Body of pancreas (tissue), 4 donors: ENCODE measurements at regions not wholly inside any gene's neighbourhood (a gene's known extent, or its start where the extent isn't known, plus 50 kb on each side); places are given as distances from the start of the nearest gene placed in this dataset.
A peak's percentile ranks its signal among the peaks of the same experiment; 100 is the strongest.

ENCODE experiments used
- ATAC-seq: fragments of 150-250 bp; one replicate; pipeline ENCODE4 v1.9.1; 2016
- DNase-seq, 4 donors: peaks; one replicate each; pipeline ENCODE4 v3.0.0-alpha.2; 2019
- H3K27ac ChIP-seq, 4 donors: fragments of 200-600 bp; sonication (generic); 1 replicate in 3 of 4; 2 replicates in 1 of 4; pipeline versions ENCODE4 v1.5.1 to v1.6.1; 2016 to 2019; ENCODE audit warnings: mild to moderate bottlenecking in 1 of 4, mixed read lengths in 1 of 4, moderate library complexity in 1 of 4
- H3K27me3 ChIP-seq, 2 donors: fragments of 200-600 bp; sonication (generic); one replicate each; pipeline ENCODE4 v1.6.0; 2016; ENCODE audit warnings: mild to moderate bottlenecking in 1 of 2
- H3K36me3 ChIP-seq, 2 donors: fragments of 200-600 bp; sonication (generic); replicated peaks in 1 of 2; 2 replicates each; pipeline ENCODE4 v1.5.1; 2016; ENCODE audit warnings: low read depth in 2 of 2; ENCODE audit not compliant: insufficient read depth in 1 of 2
- H3K4me1 ChIP-seq: fragments of 200-600 bp; sonication (generic); one replicate; pipeline ENCODE4 v1.6.0; 2016
- H3K4me3 ChIP-seq, 2 donors: fragments of 200-600 bp; sonication (generic); 1 replicate in 1 of 2; 2 replicates in 1 of 2; pipeline ENCODE4 v1.5.1; 2016 to 2019
- H3K9me3 ChIP-seq, 3 donors: fragments of 200-600 bp; sonication (generic); 1 replicate in 2 of 3; 2 replicates in 1 of 3; pipeline ENCODE4 v1.5.1; 2016
- CTCF ChIP-seq, 7 experiments: fragments of 450-650 bp in 4 of 7; fragments of 200-600 bp in 3 of 7; sonication (generic) in 3 of 7; IDR thresholded peaks; one replicate each; pipeline ENCODE4 v1.5.1; 2016 to 2019; ENCODE audit warnings: antibody characterized with exemption in 7 of 7
- POLR2A ChIP-seq, 3 donors: fragments of 450-650 bp; IDR thresholded peaks; one replicate each; pipeline ENCODE4 v1.6.1; 2016; ENCODE audit warnings: antibody characterized with exemption in 3 of 3, mild to moderate bottlenecking in 2 of 3
- WGBS, 2 donors: methylation state at CpG; one replicate each; pipeline ENCODE4 v1.1.5; 2017; 5-methylcytosine and 5-hydroxymethylcytosine counted together
- intact Hi-C: fragments of 100-400 bp; cut with DNase I; formaldehyde crosslinking; loops from one replicate; pipeline ENCODE4 v1.15.1; 2023

GRCh38 chr1:175889848-175890247 is 146.5 kb upstream of the TNR start:
- WGBS, 2 donors: 95 to 97% methylated on average over 2 of the region's 2 CpGs
- Histone ChIP-seq H3K27ac (no peak overlapping the region), H3K27me3 (no peaks in the 10 kb centered on the region), H3K36me3 (no peaks in the 10 kb centered on the region), H3K4me1 (no peaks in the 10 kb centered on the region), H3K4me3 (no peak overlapping the region), H3K9me3 (no peaks in the 10 kb centered on the region)
- TF ChIP-seq POLR2A (IDR thresholded peaks at IDR 0.05) (no peak), CTCF (IDR thresholded peaks at IDR 0.05) (no peak)
- no peak for DNase-seq
- intact Hi-C loops: loop anchor here (10.0 kb wide), 1 partner anchor 515 kb away; no protein-coding TSS in a partner anchor
- ATAC-seq: no peak

- ATAC-seq (no peak), DNase-seq (no peak)
- no peak overlapping the region for H3K4me3 ChIP-seq
- intact Hi-C loops: loop anchor here (10.0 kb wide), 1 partner anchor 514 kb away; no protein-coding TSS in a partner anchor
- no peaks in the 10 kb centered on the region for H3K27me3 ChIP-seq
- H3K27ac ChIP-seq: no peak overlapping the region
- no peaks in the 10 kb centered on the region for H3K4me1 ChIP-seq
- no peaks in the 10 kb centered on the region for H3K9me3 ChIP-seq
- TF ChIP-seq POLR2A (IDR thresholded peaks at IDR 0.05): no peak
- no peak for TF ChIP-seq CTCF (IDR thresholded peaks at IDR 0.05)
- 88% methylated on average over 2 of the region's 2 CpGs; no CpG with 5 or more reads in 1 of the 2 donors for WGBS, 2 donors
- no peaks in the 10 kb centered on the region for H3K36me3 ChIP-seq
These were observed 145.6 kb upstream of the TNR start for GRCh38 chr1:175888996-175889395.

GRCh38 chr1:175887981-175888428 is 144.6 kb upstream of the TNR start:
- DNase-seq (peak; percentile 61 to 70 (median 64)), ATAC-seq (peak; percentile 77)
- intact Hi-C loops: loop anchor here (10.0 kb wide), 1 partner anchor 513 kb away; no protein-coding TSS in a partner anchor
- 38 to 40% methylated on average over 16 to 17 of the region's 17 CpGs for WGBS, 2 donors
- Histone ChIP-seq H3K27me3 (no peaks in the 10 kb centered on the region), H3K4me1 (no peaks in the 10 kb centered on the region), H3K36me3 (no peaks in the 10 kb centered on the region), H3K9me3 (no peaks in the 10 kb centered on the region), H3K4me3 (no peak overlapping the region), H3K27ac (no peak overlapping the region)
- TF ChIP-seq CTCF (IDR thresholded peaks at IDR 0.05) (peak; percentile 46 to 74 (median 68)), POLR2A (IDR thresholded peaks at IDR 0.05) (no peak)

- no peak overlapping the region for H3K27ac ChIP-seq
- no peak for TF ChIP-seq POLR2A (IDR thresholded peaks at IDR 0.05)
- no peak for TF ChIP-seq CTCF (IDR thresholded peaks at IDR 0.05)
- no peaks in the 10 kb centered on the region for H3K9me3 ChIP-seq
- no peak overlapping the region for H3K4me3 ChIP-seq
- H3K36me3 ChIP-seq: no peaks in the 10 kb centered on the region
- WGBS, 2 donors: 78% methylated on average over 20 of the region's 20 CpGs
- ATAC-seq: no peak
- intact Hi-C loops: loop anchor here (10.0 kb wide), 1 partner anchor 513 kb away; no protein-coding TSS in a partner anchor
- no peaks in the 10 kb centered on the region for H3K27me3 ChIP-seq
- no peaks in the 10 kb centered on the region for H3K4me1 ChIP-seq
- no peak for DNase-seq
These were observed 144.1 kb upstream of the TNR start for GRCh38 chr1:175887521-175887920.

- DNase-seq (no peak), ATAC-seq (no peak)
- Histone ChIP-seq H3K9me3 (no peaks in the 10 kb centered on the region), H3K36me3 (no peaks in the 10 kb centered on the region), H3K4me1 (no peaks in the 10 kb centered on the region), H3K27ac (no peak overlapping the region), H3K4me3 (no peak overlapping the region), H3K27me3 (no peaks in the 10 kb centered on the region)
- no peak for TF ChIP-seq POLR2A (IDR thresholded peaks at IDR 0.05)
- TF ChIP-seq CTCF (IDR thresholded peaks at IDR 0.05): no peak
- intact Hi-C loops: loop anchor here (10.0 kb wide), 1 partner anchor 511 kb away; no protein-coding TSS in a partner anchor
These were observed 141.9 kb upstream of the TNR start for GRCh38 chr1:175885326-175885725.
